Liver (tissue), 8 donors: ENCODE measurements at regions not wholly inside any gene's neighbourhood (a gene's known extent, or its start where the extent isn't known, plus 50 kb on each side); places are given as distances from the start of the nearest gene placed in this dataset.
"Not testable (repeated sequence)": the region's sequence is repeated elsewhere in the genome, so short reads cannot be mapped to it uniquely, and the experiment has no call there.

Source experiments
- DNase-seq: peaks from one replicate; pipeline ENCODE4 v3.0.0-alpha.2; 2017; ENCODE audit warnings: low spot score
- H3K27ac ChIP-seq, 2 donors: one replicate each; pipeline ENCODE4 v1.7.0; 2013; ENCODE audit warnings: inconsistent platforms in 2 of 2, low read length in 2 of 2, control low read depth in 1 of 2, low read depth in 1 of 2, mild to moderate bottlenecking in 1 of 2
- H3K27me3 ChIP-seq, 4 donors: one replicate each; pipeline versions ENCODE4 v1.6.1 to v1.7.0; 2013; ENCODE audit warnings: low read length in 3 of 4, inconsistent platforms in 1 of 4, mild to moderate bottlenecking in 1 of 4, moderate library complexity in 1 of 4; ENCODE audit not compliant: control insufficient read depth in 4 of 4, insufficient read depth in 4 of 4
- H3K36me3 ChIP-seq, 4 donors: one replicate each; pipeline versions ENCODE4 v1.6.1 to v1.7.0; 2013; ENCODE audit warnings: low read length in 3 of 4, mild to moderate bottlenecking in 3 of 4, low read depth in 1 of 4, moderate library complexity in 1 of 4; ENCODE audit not compliant: control insufficient read depth in 4 of 4, insufficient read depth in 3 of 4
- H3K4me1 ChIP-seq, 4 donors: one replicate each; pipeline versions ENCODE4 v1.6.1 to v1.7.0; 2013; ENCODE audit warnings: low read length in 3 of 4, mild to moderate bottlenecking in 3 of 4, moderate library complexity in 1 of 4; ENCODE audit not compliant: control insufficient read depth in 4 of 4, insufficient read depth in 4 of 4
- H3K4me3 ChIP-seq, 3 donors: one replicate each; pipeline versions ENCODE4 v1.6.1 to v1.7.0; 2013; ENCODE audit warnings: low read length in 3 of 3, control low read depth in 1 of 3, low read depth in 1 of 3, mild to moderate bottlenecking in 1 of 3
- H3K9ac ChIP-seq, 2 donors: one replicate each; pipeline ENCODE4 v1.7.0; 2013; ENCODE audit warnings: low read length in 2 of 2, mild to moderate bottlenecking in 2 of 2, moderate library complexity in 2 of 2, control low read depth in 1 of 2, low read depth in 1 of 2
- H3K9me3 ChIP-seq, 4 donors: one replicate each; pipeline versions ENCODE4 v1.6.1 to v1.7.0; 2013; ENCODE audit warnings: low read length in 3 of 4; ENCODE audit not compliant: control insufficient read depth in 4 of 4
- FOXA1 ChIP-seq: IDR thresholded peaks from 2 replicates; pipeline ENCODE4 v1.6.1; 2016; ENCODE audit warnings: antibody characterized with exemption
- GABPA ChIP-seq, 2 donors: IDR thresholded peaks in 1 of 2; conservative IDR thresholded peaks in 1 of 2; 2 replicates each; pipeline ENCODE4 v1.6.1; 2016; ENCODE audit warnings: antibody characterized with exemption in 2 of 2, mild to moderate bottlenecking in 1 of 2, moderate library complexity in 1 of 2
- HNF4A ChIP-seq, 2 donors: conservative IDR thresholded peaks; 2 replicates each; pipeline ENCODE4 v1.6.1; 2016; ENCODE audit warnings: antibody characterized with exemption in 2 of 2, mild to moderate bottlenecking in 2 of 2
- HNF4G ChIP-seq: IDR thresholded peaks from 2 replicates; pipeline ENCODE4 v1.6.1; 2016; ENCODE audit warnings: antibody characterized with exemption
- JUND ChIP-seq, 2 donors: IDR thresholded peaks; 2 replicates each; pipeline ENCODE4 v1.6.1; 2016; ENCODE audit warnings: antibody characterized with exemption in 2 of 2
- NR2F2 ChIP-seq: IDR thresholded peaks from 2 replicates; pipeline ENCODE4 v1.6.1; 2016; ENCODE audit warnings: antibody characterized with exemption
- RAD21 ChIP-seq, 2 donors: IDR thresholded peaks; 2 replicates each; pipeline ENCODE4 v1.6.1; 2016; ENCODE audit warnings: antibody characterized with exemption in 2 of 2, mild to moderate bottlenecking in 2 of 2
- TAF1 ChIP-seq: conservative IDR thresholded peaks from 2 replicates; pipeline ENCODE4 v1.6.1; 2016; ENCODE audit warnings: antibody characterized with exemption, mild to moderate bottlenecking
- YY1 ChIP-seq: IDR thresholded peaks from 2 replicates; pipeline ENCODE4 v1.6.1; 2016; ENCODE audit warnings: antibody characterized with exemption, mild to moderate bottlenecking
- WGBS: extraction: QIAGEN DNeasy Blood & Tissue Kit; methylation state at CpG from one replicate; pipeline ENCODE4 v1.1.7; 2013; 5-methylcytosine and 5-hydroxymethylcytosine counted together
- TF ChIP-seq, protein P1 (sequence below): IDR thresholded peaks from 2 replicates; pipeline ENCODE4 v1.6.1; 2016; ENCODE audit warnings: antibody characterized with exemption
- TF ChIP-seq, protein P2 (sequence below): IDR thresholded peaks from 2 replicates; pipeline ENCODE4 v1.6.1; 2016; ENCODE audit warnings: antibody characterized with exemption
- TF ChIP-seq, protein P3 (sequence below): IDR thresholded peaks from 2 replicates; pipeline ENCODE4 v1.6.1; 2016; ENCODE audit warnings: antibody characterized with exemption, mild to moderate bottlenecking
- TF ChIP-seq, protein P4 (sequence below): IDR thresholded peaks from 2 replicates; pipeline ENCODE4 v1.6.1; 2016; ENCODE audit warnings: antibody characterized with exemption
- TF ChIP-seq, protein P5 (sequence below): fragments of 150-350 bp; IDR thresholded peaks from 2 replicates; pipeline ENCODE4 v1.5.1; 2017; ENCODE audit warnings: improper control_type of control experiment, low read depth, low read length; ENCODE audit not compliant: missing input control
- donor health status: healthy.
- donor health status: healthy.
- donor health status: healthy.
- donor health status: healthy.
- donor health status: healthy.

DNA sequence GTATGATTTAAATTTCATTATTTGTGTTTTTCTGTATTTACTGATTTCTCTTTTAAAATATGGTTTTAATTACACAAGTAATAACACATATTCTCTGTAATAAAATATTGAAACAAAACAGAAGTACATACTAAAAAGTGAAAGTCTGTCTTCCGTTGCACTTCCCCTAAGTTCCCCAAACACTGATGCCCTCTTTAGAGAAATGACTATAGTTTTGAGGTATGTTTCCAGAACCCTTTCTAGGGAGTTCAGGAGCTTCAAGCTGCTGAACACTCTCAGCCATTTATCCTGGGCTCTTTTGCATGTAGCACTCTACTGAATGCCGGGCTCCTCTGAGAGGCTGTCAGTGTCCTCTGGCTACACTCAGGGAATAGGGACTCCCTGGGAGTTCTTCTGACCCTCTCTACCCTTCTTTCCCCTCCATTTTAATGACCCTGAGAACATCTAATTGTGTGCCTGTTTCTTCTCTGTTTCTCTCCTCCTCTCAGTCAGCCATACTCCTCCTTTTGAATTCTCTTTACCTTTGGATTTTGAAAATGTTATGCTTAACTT is 60.4 kb upstream of the KCNAB1 start:
- H3K36me3 ChIP-seq: no peaks in the 10 kb centered on the region
- 58% methylated on average over 2 of the region's 2 CpGs for WGBS
- no peak for DNase-seq
- no peak overlapping the region for H3K9ac ChIP-seq
- no peak for TF ChIP-seq RAD21 (IDR thresholded peaks at IDR 0.05)
- no peak for TF ChIP-seq HNF4A (conservative IDR thresholded peaks at IDR 0.05)
- TF ChIP-seq YY1: no peak
- no peak for TF ChIP-seq TAF1
- TF ChIP-seq, protein P1, sequence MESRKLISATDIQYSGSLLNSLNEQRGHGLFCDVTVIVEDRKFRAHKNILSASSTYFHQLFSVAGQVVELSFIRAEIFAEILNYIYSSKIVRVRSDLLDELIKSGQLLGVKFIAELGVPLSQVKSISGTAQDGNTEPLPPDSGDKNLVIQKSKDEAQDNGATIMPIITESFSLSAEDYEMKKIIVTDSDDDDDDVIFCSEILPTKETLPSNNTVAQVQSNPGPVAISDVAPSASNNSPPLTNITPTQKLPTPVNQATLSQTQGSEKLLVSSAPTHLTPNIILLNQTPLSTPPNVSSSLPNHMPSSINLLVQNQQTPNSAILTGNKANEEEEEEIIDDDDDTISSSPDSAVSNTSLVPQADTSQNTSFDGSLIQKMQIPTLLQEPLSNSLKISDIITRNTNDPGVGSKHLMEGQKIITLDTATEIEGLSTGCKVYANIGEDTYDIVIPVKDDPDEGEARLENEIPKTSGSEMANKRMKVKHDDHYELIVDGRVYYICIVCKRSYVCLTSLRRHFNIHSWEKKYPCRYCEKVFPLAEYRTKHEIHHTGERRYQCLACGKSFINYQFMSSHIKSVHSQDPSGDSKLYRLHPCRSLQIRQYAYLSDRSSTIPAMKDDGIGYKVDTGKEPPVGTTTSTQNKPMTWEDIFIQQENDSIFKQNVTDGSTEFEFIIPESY: no peak
- TF ChIP-seq, protein P2, sequence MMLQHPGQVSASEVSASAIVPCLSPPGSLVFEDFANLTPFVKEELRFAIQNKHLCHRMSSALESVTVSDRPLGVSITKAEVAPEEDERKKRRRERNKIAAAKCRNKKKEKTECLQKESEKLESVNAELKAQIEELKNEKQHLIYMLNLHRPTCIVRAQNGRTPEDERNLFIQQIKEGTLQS: no peak
- TF ChIP-seq HNF4G: no peak
- TF ChIP-seq GABPA (IDR thresholded peaks at IDR 0.05 in 1 of 2, conservative IDR thresholded peaks at IDR 0.05 in 1 of 2): no peak
- TF ChIP-seq JUND (IDR thresholded peaks at IDR 0.05): no peak
- TF ChIP-seq, protein P3, sequence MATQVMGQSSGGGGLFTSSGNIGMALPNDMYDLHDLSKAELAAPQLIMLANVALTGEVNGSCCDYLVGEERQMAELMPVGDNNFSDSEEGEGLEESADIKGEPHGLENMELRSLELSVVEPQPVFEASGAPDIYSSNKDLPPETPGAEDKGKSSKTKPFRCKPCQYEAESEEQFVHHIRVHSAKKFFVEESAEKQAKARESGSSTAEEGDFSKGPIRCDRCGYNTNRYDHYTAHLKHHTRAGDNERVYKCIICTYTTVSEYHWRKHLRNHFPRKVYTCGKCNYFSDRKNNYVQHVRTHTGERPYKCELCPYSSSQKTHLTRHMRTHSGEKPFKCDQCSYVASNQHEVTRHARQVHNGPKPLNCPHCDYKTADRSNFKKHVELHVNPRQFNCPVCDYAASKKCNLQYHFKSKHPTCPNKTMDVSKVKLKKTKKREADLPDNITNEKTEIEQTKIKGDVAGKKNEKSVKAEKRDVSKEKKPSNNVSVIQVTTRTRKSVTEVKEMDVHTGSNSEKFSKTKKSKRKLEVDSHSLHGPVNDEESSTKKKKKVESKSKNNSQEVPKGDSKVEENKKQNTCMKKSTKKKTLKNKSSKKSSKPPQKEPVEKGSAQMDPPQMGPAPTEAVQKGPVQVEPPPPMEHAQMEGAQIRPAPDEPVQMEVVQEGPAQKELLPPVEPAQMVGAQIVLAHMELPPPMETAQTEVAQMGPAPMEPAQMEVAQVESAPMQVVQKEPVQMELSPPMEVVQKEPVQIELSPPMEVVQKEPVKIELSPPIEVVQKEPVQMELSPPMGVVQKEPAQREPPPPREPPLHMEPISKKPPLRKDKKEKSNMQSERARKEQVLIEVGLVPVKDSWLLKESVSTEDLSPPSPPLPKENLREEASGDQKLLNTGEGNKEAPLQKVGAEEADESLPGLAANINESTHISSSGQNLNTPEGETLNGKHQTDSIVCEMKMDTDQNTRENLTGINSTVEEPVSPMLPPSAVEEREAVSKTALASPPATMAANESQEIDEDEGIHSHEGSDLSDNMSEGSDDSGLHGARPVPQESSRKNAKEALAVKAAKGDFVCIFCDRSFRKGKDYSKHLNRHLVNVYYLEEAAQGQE: no peak
- no peak for TF ChIP-seq NR2F2
- TF ChIP-seq, protein P4, sequence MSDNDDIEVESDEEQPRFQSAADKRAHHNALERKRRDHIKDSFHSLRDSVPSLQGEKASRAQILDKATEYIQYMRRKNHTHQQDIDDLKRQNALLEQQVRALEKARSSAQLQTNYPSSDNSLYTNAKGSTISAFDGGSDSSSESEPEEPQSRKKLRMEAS: no peak
- TF ChIP-seq, protein P5, sequence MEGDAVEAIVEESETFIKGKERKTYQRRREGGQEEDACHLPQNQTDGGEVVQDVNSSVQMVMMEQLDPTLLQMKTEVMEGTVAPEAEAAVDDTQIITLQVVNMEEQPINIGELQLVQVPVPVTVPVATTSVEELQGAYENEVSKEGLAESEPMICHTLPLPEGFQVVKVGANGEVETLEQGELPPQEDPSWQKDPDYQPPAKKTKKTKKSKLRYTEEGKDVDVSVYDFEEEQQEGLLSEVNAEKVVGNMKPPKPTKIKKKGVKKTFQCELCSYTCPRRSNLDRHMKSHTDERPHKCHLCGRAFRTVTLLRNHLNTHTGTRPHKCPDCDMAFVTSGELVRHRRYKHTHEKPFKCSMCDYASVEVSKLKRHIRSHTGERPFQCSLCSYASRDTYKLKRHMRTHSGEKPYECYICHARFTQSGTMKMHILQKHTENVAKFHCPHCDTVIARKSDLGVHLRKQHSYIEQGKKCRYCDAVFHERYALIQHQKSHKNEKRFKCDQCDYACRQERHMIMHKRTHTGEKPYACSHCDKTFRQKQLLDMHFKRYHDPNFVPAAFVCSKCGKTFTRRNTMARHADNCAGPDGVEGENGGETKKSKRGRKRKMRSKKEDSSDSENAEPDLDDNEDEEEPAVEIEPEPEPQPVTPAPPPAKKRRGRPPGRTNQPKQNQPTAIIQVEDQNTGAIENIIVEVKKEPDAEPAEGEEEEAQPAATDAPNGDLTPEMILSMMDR: no peak
- no peak for TF ChIP-seq FOXA1
- H3K4me1 ChIP-seq: no peaks in the 10 kb centered on the region
- H3K4me3 ChIP-seq: no peak overlapping the region
- H3K9me3 ChIP-seq: no peaks in the 10 kb centered on the region
- no peak overlapping the region for H3K27ac ChIP-seq
- H3K27me3 ChIP-seq: no peaks in the 10 kb centered on the region

DNA sequence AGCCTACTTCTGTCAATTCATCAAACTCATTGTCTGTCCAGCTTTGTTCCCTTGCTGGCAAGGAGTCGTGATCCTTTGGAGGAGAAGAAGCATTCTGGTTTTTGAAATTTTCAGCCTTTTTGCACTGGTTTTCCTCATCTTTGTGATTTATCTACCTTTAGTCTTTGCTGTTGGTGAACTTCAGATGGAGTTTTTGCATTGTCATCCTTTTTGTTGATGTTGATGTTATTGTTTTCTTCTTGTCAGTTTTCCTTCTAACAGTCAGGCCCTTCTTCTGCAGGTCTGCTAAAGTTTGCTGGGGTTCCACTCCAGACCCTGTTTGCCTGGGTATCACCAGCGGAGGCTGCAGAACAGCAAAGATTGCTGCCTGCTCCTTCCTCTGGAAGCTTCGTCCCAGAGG is 52.2 kb upstream of the KCNAB1 start:
- H3K4me3 ChIP-seq, DNase-seq, H3K27ac ChIP-seq, H3K9ac ChIP-seq, H3K9me3 ChIP-seq, H3K4me1 ChIP-seq, H3K27me3 ChIP-seq, H3K36me3 ChIP-seq: not testable (repeated sequence)
- 87% methylated on average over 3 of the region's 3 CpGs for WGBS
